HepG2 (cell line): ENCODE measurements at regions not wholly inside any gene's neighbourhood (a gene's known extent, or its start where the extent isn't known, plus 50 kb on each side); places are given as distances from the start of the nearest gene placed in this dataset.
A peak's percentile ranks its signal among the peaks of the same experiment; 100 is the strongest.

ENCODE experiments used
- ATAC-seq: fragments of 200-7000 bp; cut with Tn5 transposase; 3 replicates; pipeline ENCODE4 v1.9.1; 2020; ENCODE audit warnings: mild to moderate bottlenecking, moderate library complexity
- BruUV-seq: library from RNA; stranded (reverse); fragments of 400-500 nt; replicated peaks from 2 replicates; lab custom pipeline; 2021; lab: Mats Ljungman, UMichigan
- CTCF ChIA-PET: fragments of 300-600 bp; formaldehyde crosslinking; extraction: SDS; loops from one replicate; lab custom pipeline; 2021; ENCODE audit warnings: low total read pairs, inconsistent platforms, low intra/inter-chr PET ratio; lab: Yijun Ruan, JAX
- POLR2A ChIA-PET: fragments of 350-600 bp; sonication (Branson Sonifier 250); formaldehyde crosslinking; loops from one replicate; lab custom pipeline; 2020; ENCODE audit warnings: antibody characterized with exemption, inconsistent platforms; lab: Yijun Ruan, JAX
- DNase-seq: peaks from one replicate; pipeline ENCODE4 v3.0.0-alpha.2; 2015; ENCODE audit warnings: low spot score
- FAIRE-seq: peaks from 3 replicates; lab custom pipeline; 2011; peaks lifted over from hg19 to GRCh38; lab: Jason Lieb, UNC
- H2AFZ ChIP-seq: one replicate; pipeline ENCODE4 v1.6.1; 2011; ENCODE audit warnings: low read length, inconsistent platforms
- H3K27ac ChIP-seq: fragments of 300-600 bp; 3 replicates; pipeline ENCODE4 v1.8.0; 2011; ENCODE audit warnings: mixed run types, mild to moderate bottlenecking, mixed read lengths, low read length, inconsistent platforms; ENCODE audit not compliant: insufficient read depth; ENCODE audit errors: extremely low read length
- H3K27me3 ChIP-seq, 2 experiments: fragments of 200-600 bp in 1 of 2; 2 replicates in 1 of 2; 3 replicates in 1 of 2; pipeline versions ENCODE4 v1.6.0 to v1.8.0; 2011; ENCODE audit warnings: low read length in 2 of 2, mild to moderate bottlenecking in 2 of 2, moderate library complexity in 2 of 2, inconsistent platforms in 1 of 2; ENCODE audit not compliant: insufficient read depth in 2 of 2, control insufficient read depth in 1 of 2
- H3K36me3 ChIP-seq, 2 experiments: fragments of 200-600 bp in 1 of 2; replicated peaks in 1 of 2; 2 replicates in 1 of 2; 3 replicates in 1 of 2; pipeline versions ENCODE4 v1.5.1 to v1.8.0; 2011; ENCODE audit warnings: low read length in 2 of 2, inconsistent platforms in 1 of 2; ENCODE audit not compliant: insufficient read depth in 2 of 2, control insufficient read depth in 1 of 2
- H3K4me1 ChIP-seq: 2 replicates; pipeline ENCODE4 v1.5.1; 2012; ENCODE audit warnings: low read length, inconsistent platforms; ENCODE audit not compliant: insufficient read depth
- H3K4me2 ChIP-seq: 2 replicates; pipeline ENCODE4 v1.6.0; 2011; ENCODE audit warnings: low read depth, low read length, inconsistent platforms
- H3K4me3 ChIP-seq, 3 experiments: fragments of 200-600 bp in 1 of 3; sonication (generic), shearing (Covaris generic) in 1 of 3; replicated peaks in 1 of 3; 2 replicates each; pipeline ENCODE4 v1.5.1; 2011 to 2016; ENCODE audit warnings: low read length in 3 of 3, inconsistent platforms in 2 of 3, low read depth in 2 of 3, mild to moderate bottlenecking in 2 of 3, control low read depth in 1 of 3, mixed read lengths in 1 of 3; ENCODE audit not compliant: insufficient read depth in 1 of 3
- H3K79me2 ChIP-seq: one replicate; pipeline ENCODE4 v1.6.1; 2011; ENCODE audit warnings: low read length, inconsistent platforms; ENCODE audit not compliant: insufficient read depth
- H3K9ac ChIP-seq: 2 replicates; pipeline ENCODE4 v1.6.0; 2011; ENCODE audit warnings: mild to moderate bottlenecking, low read depth, low read length, inconsistent platforms; ENCODE audit not compliant: insufficient read depth
- H3K9me3 ChIP-seq: 2 replicates; pipeline ENCODE4 v1.5.1; 2012; ENCODE audit warnings: mild to moderate bottlenecking, low read length
- H4K20me1 ChIP-seq: 2 replicates; pipeline ENCODE4 v1.6.0; 2011; ENCODE audit warnings: inconsistent platforms, mild to moderate bottlenecking, low read length, moderate library complexity; ENCODE audit not compliant: insufficient read depth
- BHLHE40 ChIP-seq: IDR thresholded peaks from 2 replicates; pipeline ENCODE4 v1.6.1; 2011; ENCODE audit warnings: low read length, improper control_type of control experiment
- KDM6A ChIP-seq: IDR thresholded peaks from 2 replicates; pipeline ENCODE4 v1.6.1; 2016; ENCODE audit warnings: low read depth
- MIXL1 ChIP-seq: IDR thresholded peaks from 2 replicates; pipeline ENCODE4 v1.6.1; 2016
- PRMT3 ChIP-seq: sonication (generic); formaldehyde crosslinking; IDR thresholded peaks from 2 replicates; pipeline ENCODE4 v1.8.1; 2022; ENCODE audit warnings: low read depth, mild to moderate bottlenecking, moderate library complexity, missing genetic modification reagents, borderline replicate concordance
- RAD51 ChIP-seq: fragments of 450-650 bp; IDR thresholded peaks from 2 replicates; pipeline ENCODE4 v1.6.1; 2016; ENCODE audit warnings: borderline replicate concordance
- RXRA ChIP-seq: sonication (generic); formaldehyde crosslinking; IDR thresholded peaks from 2 replicates; pipeline ENCODE4 v1.5.1; 2020; ENCODE audit warnings: missing genetic modification reagents
- SAFB2 ChIP-seq: sonication (generic); formaldehyde crosslinking; IDR thresholded peaks from 2 replicates; pipeline ENCODE4 v1.5.1; 2020; ENCODE audit warnings: missing genetic modification reagents, low read depth, mild to moderate bottlenecking, borderline replicate concordance
- SATB2 ChIP-seq: sonication (generic); formaldehyde crosslinking; IDR thresholded peaks from 2 replicates; pipeline ENCODE4 v1.5.0; 2020; ENCODE audit warnings: missing genetic modification reagents
- ZBTB2 ChIP-seq: sonication (generic); formaldehyde crosslinking; IDR thresholded peaks from 2 replicates; pipeline ENCODE4 v1.8.0; 2022; ENCODE audit warnings: low read depth, missing genetic modification reagents
- ZMYM3 ChIP-seq: sonication (generic); formaldehyde crosslinking; IDR thresholded peaks from 2 replicates; pipeline ENCODE4 v1.5.1; 2020; ENCODE audit warnings: mild to moderate bottlenecking, missing genetic modification reagents
- ZNF782 ChIP-seq: sonication (generic); formaldehyde crosslinking; IDR thresholded peaks from 2 replicates; pipeline ENCODE4 v1.4.0; 2020; ENCODE audit warnings: missing genetic modification reagents, mild to moderate bottlenecking, borderline replicate concordance
- WGBS: methylation state at CpG from one replicate; pipeline ENCODE4 v1.1.6; 2017; ENCODE audit warnings: low lambda C conversion rate; 5-methylcytosine and 5-hydroxymethylcytosine counted together
- in situ Hi-C: cut with HindIII; loops from 2 replicates; pipeline ENCODE4 v1.10.0; 2017; ENCODE audit warnings: low pct_unique_long_range_greater_than_20kb; ENCODE audit not compliant: extremely low pct_ligation_motif_present
- intact Hi-C: fragments of 100-400 bp; cut with micrococcal nuclease; formaldehyde crosslinking; loops from one replicate; pipeline ENCODE4 v1.10.0; 2022; ENCODE audit not compliant: unreplicated experiment

GRCh38 chr7:131924857-131925256 lies 368.4 kb upstream of the PODXL start:
- in situ Hi-C loops (no loop called here), intact Hi-C loops (no loop called here)
- ATAC-seq (no peak), DNase-seq (no peak), FAIRE-seq (no peak)
- BruUV-seq: no TSS peak
- H3K27me3 ChIP-seq: peaks cover 0 to 6% of the 10 kb centered on the region in 2 experiments; a peak in 1 of 5 replicates
- H4K20me1 ChIP-seq: no peaks in the 10 kb centered on the region
- ChIA-PET POLR2A (no interaction called here), CTCF (no interaction called here)
- no peak overlapping the region for H3K27ac ChIP-seq
- H3K9ac ChIP-seq: no peak overlapping the region
- TF ChIP-seq SAFB2 (CRISPR knock-in tag): no peak
- TF ChIP-seq RXRA: no peak
- TF ChIP-seq KDM6A: no peak
- TF ChIP-seq MIXL1 (CRISPR knock-in tag): no peak
- no peak for TF ChIP-seq ZMYM3 (CRISPR knock-in tag)
- TF ChIP-seq ZBTB2 (CRISPR knock-in tag): no peak
- TF ChIP-seq ZNF782 (CRISPR knock-in tag): no peak
- TF ChIP-seq BHLHE40: no peak
- no peak for TF ChIP-seq RAD51
- no peak for TF ChIP-seq PRMT3 (CRISPR knock-in tag)
- no peak for TF ChIP-seq SATB2 (CRISPR knock-in tag)
- H3K9me3 ChIP-seq: no peaks in the 10 kb centered on the region
- no peak overlapping the region for H2AFZ ChIP-seq
- H3K4me3 ChIP-seq: no peak overlapping the region
- no peaks in the 10 kb centered on the region for H3K79me2 ChIP-seq
- 20% methylated on average over 3 of the region's 3 CpGs for WGBS
- no peaks in the 10 kb centered on the region for H3K4me1 ChIP-seq
- no peaks in the 10 kb centered on the region for H3K36me3 ChIP-seq
- H3K4me2 ChIP-seq: peak overlapping the region; percentile 27; the same call in 1 of the 2 replicates
